Endothelial cell of hepatic sinusoid (primary cell): ENCODE measurements at regions not wholly inside any gene's neighbourhood (a gene's known extent, or its start where the extent isn't known, plus 50 kb on each side); places are given as distances from the start of the nearest gene placed in this dataset.

ENCODE experiments used
- in situ Hi-C: cut with HindIII; loops from 2 replicates; pipeline ENCODE4 v1.10.0; 2017; ENCODE audit warnings: low sequenced_read_pairs

- in situ Hi-C loops: no loop called here
Measured at GRCh38 chr13:78428646-78429045, 174.7 kb downstream of the POU4F1 start.

GRCh38 chr13:78426183-78426582 is 177.2 kb downstream of the POU4F1 start:
- in situ Hi-C loops: no loop called here

- in situ Hi-C loops: no loop called here
Measured at GRCh38 chr13:78420814-78421213, 182.5 kb downstream of the POU4F1 start.

- in situ Hi-C loops: no loop called here
Measured at GRCh38 chr13:78413887-78414553, 189.3 kb downstream of the POU4F1 start.

GRCh38 chr13:78410847-78411246 is 192.5 kb downstream of the POU4F1 start:
- in situ Hi-C loops: no loop called here

- in situ Hi-C loops: no loop called here
Measured at GRCh38 chr13:78410164-78410563, 193.2 kb downstream of the POU4F1 start.

GRCh38 chr13:78409172-78409571 is 194.2 kb downstream of the POU4F1 start:
- in situ Hi-C loops: no loop called here

GRCh38 chr13:78404846-78405360 is 198.4 kb downstream of the POU4F1 start:
- in situ Hi-C loops: no loop called here

GRCh38 chr13:78402708-78403400 is 200.5 kb downstream of the POU4F1 start:
- in situ Hi-C loops: no loop called here

GRCh38 chr13:78401873-78402707 is 201.3 kb downstream of the POU4F1 start:
- in situ Hi-C loops: no loop called here

- in situ Hi-C loops: no loop called here
Measured at GRCh38 chr13:78398743-78399410, 204.5 kb downstream of the POU4F1 start.

GRCh38 chr13:78393286-78394142 is 209.8 kb downstream of the POU4F1 start:
- in situ Hi-C loops: no loop called here

- in situ Hi-C loops: no loop called here
Measured at GRCh38 chr13:78383899-78384298, 219.5 kb downstream of the POU4F1 start.

- in situ Hi-C loops: no loop called here
Measured at GRCh38 chr13:78383071-78383484, 220.3 kb downstream of the POU4F1 start.

- in situ Hi-C loops: no loop called here
Measured at GRCh38 chr13:78382491-78382890, 220.9 kb downstream of the POU4F1 start.

GRCh38 chr13:78376822-78377221 is 226.5 kb downstream of the POU4F1 start:
- in situ Hi-C loops: no loop called here

GRCh38 chr13:78376033-78376432 is 227.3 kb downstream of the POU4F1 start:
- in situ Hi-C loops: no loop called here

- in situ Hi-C loops: no loop called here
Measured at GRCh38 chr13:78372581-78372980, 230.8 kb downstream of the POU4F1 start.

GRCh38 chr13:78370231-78370630 is 233.1 kb downstream of the POU4F1 start:
- in situ Hi-C loops: no loop called here

GRCh38 chr13:78364711-78365110 is 238.6 kb downstream of the POU4F1 start:
- in situ Hi-C loops: no loop called here
